H9 (cell line): ENCODE measurements at regions not wholly inside any gene's neighbourhood (a gene's known extent, or its start where the extent isn't known, plus 50 kb on each side); places are given as distances from the start of the nearest gene placed in this dataset.

Experiments
- DNase-seq: peaks from one replicate; pipeline ENCODE4 v3.0.0-alpha.2; 2017
- H2AFZ ChIP-seq: one replicate; pipeline ENCODE4 v1.6.1; 2013; ENCODE audit warnings: mild to moderate bottlenecking, low read length, control low read depth, moderate library complexity
- H2AK5ac ChIP-seq: 2 replicates; pipeline ENCODE4 v1.6.1; 2013; ENCODE audit warnings: low read length, control low read depth, mixed read lengths; ENCODE audit not compliant: insufficient read length
- H2BK120ac ChIP-seq: one replicate; pipeline ENCODE4 v1.6.1; 2013; ENCODE audit warnings: low read depth, mild to moderate bottlenecking, low read length, control low read depth, inconsistent platforms; ENCODE audit not compliant: poor library complexity, severe bottlenecking
- H2BK12ac ChIP-seq: 2 replicates; pipeline ENCODE4 v1.6.1; 2013; ENCODE audit warnings: low read length, control low read depth, mixed read lengths, low read depth; ENCODE audit not compliant: insufficient read length
- H2BK15ac ChIP-seq: 2 replicates; pipeline ENCODE4 v1.6.1; 2013; ENCODE audit warnings: low read depth, low read length, control low read depth
- H2BK20ac ChIP-seq: one replicate; pipeline ENCODE4 v1.6.1; 2013; ENCODE audit warnings: low read depth, mild to moderate bottlenecking, low read length, control low read depth, inconsistent platforms; ENCODE audit not compliant: poor library complexity, severe bottlenecking
- H2BK5ac ChIP-seq: 2 replicates; pipeline ENCODE4 v1.6.1; 2013; ENCODE audit warnings: low read length, control low read depth, mixed read lengths; ENCODE audit not compliant: insufficient read length
- H3K14ac ChIP-seq: 2 replicates; pipeline ENCODE4 v1.6.1; 2013; ENCODE audit warnings: low read length, control low read depth; ENCODE audit not compliant: insufficient read depth
- H3K18ac ChIP-seq: 2 replicates; pipeline ENCODE4 v1.6.1; 2013; ENCODE audit warnings: low read depth, mild to moderate bottlenecking, mixed read lengths, low read length, control low read depth; ENCODE audit not compliant: insufficient read length
- H3K23ac ChIP-seq: 2 replicates; pipeline ENCODE4 v1.6.1; 2013; ENCODE audit warnings: low read length, control low read depth, mixed read lengths, low read depth; ENCODE audit not compliant: insufficient read length
- H3K23me2 ChIP-seq: 2 replicates; pipeline ENCODE4 v1.6.1; 2013; ENCODE audit warnings: low read depth, mild to moderate bottlenecking, mixed read lengths, low read length, control low read depth; ENCODE audit not compliant: insufficient read length, poor library complexity, severe bottlenecking
- H3K27ac ChIP-seq: 2 replicates; pipeline ENCODE4 v1.5.1; 2013; ENCODE audit warnings: low read length, control low read depth, mixed read lengths, low read depth; ENCODE audit not compliant: insufficient read length
- H3K27me3 ChIP-seq: 2 replicates; pipeline ENCODE4 v1.6.1; 2013; ENCODE audit warnings: low read length, control low read depth, inconsistent platforms; ENCODE audit not compliant: insufficient read depth
- H3K4ac ChIP-seq: 2 replicates; pipeline ENCODE4 v1.6.1; 2013; ENCODE audit warnings: low read depth, mild to moderate bottlenecking, control low read depth, inconsistent platforms, low read length, moderate library complexity
- H3K4me1 ChIP-seq: 2 replicates; pipeline ENCODE4 v1.6.1; 2013; ENCODE audit warnings: low read length, control low read depth, inconsistent platforms; ENCODE audit not compliant: insufficient read depth
- H3K4me2 ChIP-seq: 2 replicates; pipeline ENCODE4 v1.6.1; 2013; ENCODE audit warnings: low read length, control low read depth, mixed read lengths; ENCODE audit not compliant: insufficient read length, insufficient read depth
- H3K56ac ChIP-seq: 2 replicates; pipeline ENCODE4 v1.6.1; 2013; ENCODE audit warnings: low read depth, mild to moderate bottlenecking, mixed read lengths, low read length, control low read depth; ENCODE audit not compliant: insufficient read length
- H3K79me1 ChIP-seq: 2 replicates; pipeline ENCODE4 v1.6.1; 2013; ENCODE audit warnings: low read depth, mild to moderate bottlenecking, moderate library complexity, low read length, control low read depth, inconsistent platforms; ENCODE audit not compliant: insufficient read depth, poor library complexity, severe bottlenecking
- H3K79me2 ChIP-seq: 2 replicates; pipeline ENCODE4 v1.6.1; 2013; ENCODE audit warnings: low read length, control low read depth, inconsistent platforms; ENCODE audit not compliant: insufficient read depth
- H3K9ac ChIP-seq: 2 replicates; pipeline ENCODE4 v1.6.1; 2013; ENCODE audit warnings: low read length, control low read depth, mixed read lengths; ENCODE audit not compliant: insufficient read length; ENCODE audit errors: extremely low read depth
- H3K9me3 ChIP-seq: one replicate; pipeline ENCODE4 v1.6.1; 2013; ENCODE audit warnings: low read depth, low read length, inconsistent platforms; ENCODE audit not compliant: control insufficient read depth
- H3T11ph ChIP-seq: one replicate; pipeline ENCODE4 v1.6.1; 2013; ENCODE audit warnings: mild to moderate bottlenecking, low read length, control low read depth, inconsistent platforms
- H4K20me1 ChIP-seq: one replicate; pipeline ENCODE4 v1.6.1; 2013; ENCODE audit not compliant: control insufficient read depth, insufficient read length, insufficient read depth
- H4K5ac ChIP-seq: 2 replicates; pipeline ENCODE4 v1.6.1; 2013; ENCODE audit warnings: low read depth, mild to moderate bottlenecking, mixed read lengths, low read length, control low read depth; ENCODE audit not compliant: insufficient read length
- H4K8ac ChIP-seq: replicated peaks from 2 replicates; pipeline ENCODE4 v1.6.1; 2013; ENCODE audit warnings: low read length, control low read depth, mixed read lengths, low read depth; ENCODE audit not compliant: insufficient read length
- H4K91ac ChIP-seq: 2 replicates; pipeline ENCODE4 v1.6.1; 2013; ENCODE audit warnings: low read depth, mild to moderate bottlenecking, moderate library complexity, mixed read lengths, low read length, control low read depth; ENCODE audit not compliant: insufficient read length
- H3K27ac Mint-ChIP-seq, 3 experiments: 2 replicates in 2 of 3; 3 replicates in 1 of 3; pipeline ENCODE4 v1.8.0; 2020 to 2021; ENCODE audit warnings: mixed read lengths in 3 of 3, mild to moderate bottlenecking in 1 of 3, moderate library complexity in 1 of 3
- H3K27me3 Mint-ChIP-seq: 2 replicates; pipeline ENCODE4 v1.8.0; 2021; ENCODE audit warnings: low read depth, mild to moderate bottlenecking, moderate library complexity, mixed read lengths
- H3K36me3 Mint-ChIP-seq, 3 experiments: 2 replicates in 2 of 3; 3 replicates in 1 of 3; pipeline ENCODE4 v1.8.0; 2020 to 2021; ENCODE audit warnings: low read depth in 3 of 3, mixed read lengths in 3 of 3; ENCODE audit not compliant: insufficient read depth in 1 of 3
- H3K4me1 Mint-ChIP-seq, 2 experiments: 2 replicates each; pipeline ENCODE4 v1.8.0; 2020; ENCODE audit warnings: mixed read lengths in 2 of 2
- H3K4me3 Mint-ChIP-seq, 2 experiments: 2 replicates in 1 of 2; 3 replicates in 1 of 2; pipeline ENCODE4 v1.8.0; 2020 to 2021; ENCODE audit warnings: mild to moderate bottlenecking in 2 of 2, mixed read lengths in 2 of 2, moderate library complexity in 1 of 2
- H3K9me3 Mint-ChIP-seq, 2 experiments: 2 replicates in 1 of 2; 3 replicates in 1 of 2; pipeline ENCODE4 v1.8.0; 2020; ENCODE audit warnings: mild to moderate bottlenecking in 2 of 2, mixed read lengths in 2 of 2, moderate library complexity in 1 of 2
- CTCF ChIP-seq: fragments of 200-600 bp; sonication (generic); conservative IDR thresholded peaks from 3 replicates; pipeline ENCODE4 v1.8.0; 2021; ENCODE audit warnings: antibody characterized with exemption, mild to moderate bottlenecking
- WGBS: extraction: QIAGEN DNeasy Blood & Tissue Kit; methylation state at CpG from one replicate; pipeline ENCODE4 v1.1.7; 2013; ENCODE audit warnings: missing lambda C conversion rate, low lambda C conversion rate, mixed read lengths; ENCODE audit not compliant: insufficient read length; ENCODE audit errors: extremely low coverage; 5-methylcytosine and 5-hydroxymethylcytosine counted together

GRCh38 chr3:137259701-137260100 lies 301.9 kb downstream of the IL20RB start:
- peak; percentile 30; the same call in 2 of the 3 replicates for TF ChIP-seq CTCF
- no peaks in the 10 kb centered on the region; the same call in 1 of the 2 replicates for H3K27me3 Mint-ChIP-seq
- Histone ChIP-seq H2BK20ac (no peak overlapping the region), H2AK5ac (no peak overlapping the region), H3K27ac (no peak overlapping the region), H3K18ac (no peak overlapping the region), H4K20me1 (no peaks in the 10 kb centered on the region), H3K9ac (no peak overlapping the region), H2BK120ac (no peak overlapping the region), H2AFZ (no peak overlapping the region), H3K56ac (no peak overlapping the region), H2BK12ac (no peak overlapping the region), H2BK5ac (no peak overlapping the region), H2BK15ac (no peak overlapping the region), H3K27me3 (no peaks in the 10 kb centered on the region), H3K23me2 (no peaks in the 10 kb centered on the region), H3K79me1 (no peaks in the 10 kb centered on the region), H4K8ac (no peak overlapping the region), H3K23ac (no peak overlapping the region), H3K9me3 (no peaks in the 10 kb centered on the region), H3K79me2 (no peaks in the 10 kb centered on the region), H3K14ac (no peak overlapping the region), H4K91ac (no peak overlapping the region), H3K4me1 (no peaks in the 10 kb centered on the region; the same call in 1 of the 2 replicates), H3K4me2 (no peak overlapping the region), H3T11ph (no peak overlapping the region), H3K4ac (no peak overlapping the region), H4K5ac (no peak overlapping the region)
- no CpG with 5 or more reads among the region's 5 CpGs for WGBS
- peaks cover 11 to 17% of the 10 kb centered on the region in 2 experiments for H3K4me1 Mint-ChIP-seq
- no peaks in the 10 kb centered on the region for H3K9me3 Mint-ChIP-seq
- H3K36me3 Mint-ChIP-seq: no peaks in the 10 kb centered on the region
- peak; percentile 56 for DNase-seq
- H3K27ac Mint-ChIP-seq: peak overlapping the region in 1 of 3 experiments; percentile 69; a peak in 1 of 7 replicates
- H3K4me3 Mint-ChIP-seq: no peak overlapping the region
